ENCODE measurements at regions not wholly inside any gene's neighbourhood (a gene's known extent, or its start where the extent isn't known, plus 50 kb on each side); places are given as distances from the start of the nearest gene placed in this dataset.

GRCh38 chr2:217687771-217688170 lies 315.0 kb downstream of the TNS1 start:
- DNase-seq = no peak

DNA sequence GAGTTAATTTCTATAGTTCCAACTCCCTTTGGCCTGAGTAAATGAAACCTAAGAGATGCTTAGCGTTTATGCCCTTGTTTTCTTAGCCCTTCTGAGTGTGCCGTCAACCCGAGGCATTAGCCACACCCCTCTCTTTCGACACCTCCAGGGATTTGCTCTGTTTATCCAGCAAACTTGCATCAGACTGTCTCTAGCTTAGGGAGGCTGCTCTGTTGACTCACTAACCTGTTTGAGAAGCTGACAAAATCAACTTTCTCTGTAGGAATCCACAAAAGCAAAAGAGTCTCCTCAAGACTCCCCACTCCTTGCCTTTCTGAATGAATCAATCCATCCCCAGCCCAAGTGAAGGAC lies 317.6 kb downstream of the TNS1 start:
- no peak for DNase-seq

- no peak for DNase-seq
Measured at GRCh38 chr2:217684431-217685254, 318.2 kb downstream of the TNS1 start.

DNA sequence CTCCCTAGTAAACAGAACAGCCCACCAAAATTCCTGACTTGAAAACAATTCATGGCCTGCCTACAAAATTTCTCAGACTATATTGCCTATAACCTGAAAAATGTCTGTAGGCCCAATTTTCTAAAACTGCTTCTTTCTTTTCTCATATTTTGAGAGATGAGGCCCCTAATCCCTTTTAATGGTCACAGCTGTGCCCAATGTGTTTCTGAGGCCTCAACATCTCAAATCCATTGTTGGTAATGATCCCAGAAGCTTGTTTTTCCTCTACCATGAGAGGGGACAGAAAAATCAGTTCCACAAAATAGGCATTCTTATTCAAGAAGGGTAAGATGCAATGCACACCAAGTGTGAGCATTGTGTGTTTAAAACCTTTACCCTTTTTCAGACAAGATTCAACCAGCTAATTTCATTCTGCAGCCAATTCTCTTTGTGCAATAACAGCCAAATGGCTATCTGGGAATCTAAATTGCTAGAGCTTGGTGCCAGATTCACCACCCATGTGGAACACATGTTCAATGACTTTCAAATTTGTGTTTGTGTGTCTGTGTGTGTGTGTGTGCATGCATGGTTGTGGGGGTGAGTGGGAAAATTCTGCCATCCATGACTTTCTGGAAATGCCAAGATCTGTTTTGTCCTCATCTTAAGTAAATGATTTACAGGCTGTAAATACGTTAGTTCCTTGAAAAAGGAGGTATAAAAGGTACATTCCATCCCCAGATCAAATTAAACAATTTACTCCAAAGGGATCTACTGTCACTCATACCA lies 319.5 kb downstream of the TNS1 start:
- no peak for DNase-seq

GRCh38 chr2:217681791-217682190 lies 321.0 kb downstream of the TNS1 start:
- no peak for DNase-seq

GRCh38 chr2:217680381-217680780 lies 322.4 kb downstream of the TNS1 start:
- no peak for DNase-seq

- no peak for DNase-seq
Measured at GRCh38 chr2:217673627-217674026, 329.2 kb downstream of the TNS1 start.

GRCh38 chr2:217672472-217672871 lies 330.3 kb downstream of the TNS1 start:
- DNase-seq = no peak

DNA sequence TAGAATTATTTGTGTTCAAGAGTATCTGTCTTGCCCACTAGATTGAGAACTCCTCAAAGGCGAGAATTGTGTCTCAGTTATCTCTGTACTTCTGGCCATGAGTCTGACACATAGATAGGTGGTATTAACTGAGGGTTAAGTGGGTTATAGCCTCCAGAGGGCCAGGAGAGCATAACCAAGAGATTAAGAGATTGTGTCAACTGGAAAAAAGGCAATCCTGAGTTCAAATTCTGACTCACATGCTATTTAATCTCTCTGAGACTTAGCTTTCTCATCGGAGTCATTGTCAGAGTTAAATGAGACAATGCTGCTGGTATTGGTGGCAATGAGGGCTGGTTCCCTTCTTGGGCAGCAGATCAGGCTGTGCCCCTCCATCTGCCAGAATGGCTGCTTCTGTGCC lies 330.9 kb downstream of the TNS1 start:
- no peak for DNase-seq

DNA sequence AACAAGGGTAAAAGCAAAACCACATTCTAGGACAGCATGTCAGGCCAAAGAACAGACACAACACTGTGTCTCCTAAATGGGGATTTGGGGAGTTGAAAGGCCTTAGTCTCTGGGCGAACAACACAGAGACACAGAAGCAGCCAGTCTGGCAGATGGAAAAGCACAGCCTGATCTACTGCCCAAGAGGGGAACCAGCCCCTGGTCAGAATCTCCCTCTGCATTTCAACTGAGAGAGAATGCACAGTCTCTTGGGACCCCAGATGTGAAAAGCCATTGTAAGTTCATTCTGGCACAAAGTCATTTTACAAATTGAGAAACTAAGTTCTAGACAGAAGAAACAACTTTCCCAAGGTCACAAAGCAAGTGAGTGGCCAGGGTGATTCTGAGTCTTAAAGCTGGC lies 331.7 kb downstream of the TNS1 start:
- no peak for DNase-seq

DNA sequence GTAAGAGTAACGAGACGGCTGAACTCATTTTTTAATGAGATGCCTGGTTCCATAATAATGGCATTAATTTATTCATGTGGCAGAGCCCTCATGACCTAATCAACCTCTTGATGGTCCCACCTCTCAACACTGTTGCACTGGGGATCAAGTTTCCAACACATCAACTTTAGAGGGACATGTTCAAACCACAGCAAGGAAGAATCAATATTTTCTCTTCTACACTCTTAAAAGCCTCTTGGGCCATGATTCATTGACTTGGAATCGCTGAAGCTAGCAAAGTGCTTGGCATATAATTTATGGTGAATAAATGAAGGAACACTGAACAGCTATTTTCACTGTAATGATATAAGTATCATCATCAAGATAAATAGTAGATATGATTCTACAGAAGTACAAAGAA lies 333.0 kb downstream of the TNS1 start:
- DNase-seq = no peak

DNA sequence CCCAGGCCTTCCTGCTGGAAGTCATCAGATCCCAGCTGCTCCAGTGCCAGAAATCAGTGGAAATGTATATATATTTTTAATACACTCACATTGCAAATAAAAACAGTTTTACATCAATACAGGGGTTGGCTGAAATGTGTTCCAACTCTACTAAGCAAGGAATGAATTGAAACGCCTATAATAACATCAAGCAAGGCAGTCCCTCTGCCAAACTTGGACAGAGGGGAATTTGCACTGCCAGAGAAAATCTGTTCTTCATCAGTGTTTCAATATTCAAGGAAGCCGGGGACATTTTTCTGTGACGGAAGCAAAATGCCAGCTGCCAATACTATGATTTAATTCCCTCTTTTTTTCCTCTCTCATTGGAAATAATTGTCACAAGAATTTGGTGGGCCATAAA lies 335.3 kb downstream of the TNS1 start:
- DNase-seq = no peak

- no peak for DNase-seq
Measured at GRCh38 chr2:217667035-217667434, 335.8 kb downstream of the TNS1 start.

DNA sequence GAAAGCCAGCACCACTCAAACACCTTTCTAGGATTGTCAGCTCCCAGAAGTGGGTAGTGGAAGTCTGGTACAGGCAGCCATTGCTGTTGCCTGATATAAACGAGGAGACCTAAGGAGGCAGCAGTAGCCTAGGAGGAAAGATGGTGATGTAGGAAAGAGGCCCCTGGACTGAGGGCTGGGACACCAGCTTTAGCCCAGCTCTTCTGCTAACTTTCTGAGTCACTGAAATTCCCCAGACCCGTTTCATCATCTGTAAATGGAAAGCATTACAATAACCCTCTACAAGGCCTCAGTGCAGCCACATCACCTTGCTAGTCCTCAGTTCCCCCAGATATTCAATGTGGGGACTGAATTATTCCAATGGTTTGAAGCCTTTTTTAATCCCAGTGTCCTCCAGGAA lies 336.5 kb downstream of the TNS1 start:
- no peak for DNase-seq

DNA sequence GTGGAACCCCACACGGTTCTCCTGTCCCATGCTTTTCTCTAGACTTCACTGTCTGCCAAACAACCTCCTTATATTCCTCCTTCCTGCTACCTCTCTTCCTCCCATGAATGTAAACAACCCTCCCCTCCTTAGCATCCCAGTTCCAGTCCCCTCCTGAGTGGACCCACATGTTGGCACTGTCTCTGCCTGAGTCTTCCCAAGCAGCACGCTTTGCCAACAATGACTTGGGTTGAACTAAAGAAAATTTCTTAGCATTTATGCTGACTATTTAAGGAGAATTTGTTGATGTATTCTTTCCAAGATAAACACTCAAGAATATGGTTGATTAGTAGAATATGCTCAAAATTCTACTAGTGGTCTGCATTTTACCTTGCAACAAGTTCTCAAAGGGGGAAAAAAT lies 338.0 kb downstream of the TNS1 start:
- no peak for DNase-seq

GRCh38 chr2:217662984-217663602 lies 339.7 kb downstream of the TNS1 start:
- DNase-seq = no peak

- DNase-seq = no peak
Measured at GRCh38 chr2:217661378-217661777, 341.4 kb downstream of the TNS1 start.

GRCh38 chr2:217660423-217660822 lies 342.4 kb downstream of the TNS1 start:
- no peak for DNase-seq

DNA sequence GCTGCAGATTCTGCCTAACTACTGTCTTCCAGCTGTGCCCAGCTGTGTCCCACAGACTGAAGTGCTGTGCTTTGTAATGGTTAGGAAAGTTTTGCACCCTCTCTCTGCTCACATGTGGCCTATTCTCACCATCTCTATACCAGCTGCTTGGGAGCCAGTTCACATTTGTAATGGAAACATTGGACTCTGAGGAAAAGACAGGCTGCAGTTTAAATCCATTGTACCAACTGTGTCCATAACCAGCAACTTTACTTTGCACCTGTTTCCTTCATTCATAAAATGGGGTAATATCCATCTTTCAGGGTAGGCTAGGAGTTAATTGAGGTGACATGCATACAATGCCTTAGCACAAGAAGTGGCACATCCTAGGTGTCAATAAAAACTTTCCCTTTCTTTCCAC lies 344.0 kb downstream of the TNS1 start:
- no peak for DNase-seq

DNA sequence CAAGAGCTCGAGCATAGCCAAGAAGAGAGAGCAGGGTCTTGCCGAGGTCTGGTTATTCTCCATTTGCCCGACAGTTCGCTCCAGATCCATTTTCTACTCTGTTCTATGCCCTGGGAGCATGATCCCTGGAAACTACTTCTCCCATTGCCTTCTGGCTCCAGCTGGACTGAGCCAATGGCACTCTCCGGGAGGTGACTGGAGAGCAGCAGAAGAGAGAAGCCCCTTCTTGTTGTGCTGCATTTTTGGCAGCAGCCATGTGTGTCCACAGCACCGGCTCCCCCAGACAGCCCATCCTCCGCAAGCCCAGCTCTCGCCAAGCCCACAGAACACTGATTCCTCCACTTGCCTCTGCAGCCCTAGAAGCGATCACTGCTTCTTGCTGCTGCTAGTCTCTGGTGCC lies 345.5 kb downstream of the TNS1 start:
- no peak for DNase-seq

- DNase-seq = no peak
Measured at GRCh38 chr2:217656316-217656715, 346.5 kb downstream of the TNS1 start.

- no peak for DNase-seq
Measured at GRCh38 chr2:217655651-217656050, 347.1 kb downstream of the TNS1 start.

GRCh38 chr2:217654168-217654567 lies 348.6 kb downstream of the TNS1 start:
- DNase-seq = no peak

Data from activated effector memory CD4-positive, alpha-beta T cell treated with anti-CD3 and anti-CD28 coated beads, Interleukin-2, amount 50 U/mL, for 16 hours (primary cell).